ENCODE measurements at regions not wholly inside any gene's neighbourhood (a gene's known extent, or its start where the extent isn't known, plus 50 kb on each side); places are given as distances from the start of the nearest gene placed in this dataset.

DNA sequence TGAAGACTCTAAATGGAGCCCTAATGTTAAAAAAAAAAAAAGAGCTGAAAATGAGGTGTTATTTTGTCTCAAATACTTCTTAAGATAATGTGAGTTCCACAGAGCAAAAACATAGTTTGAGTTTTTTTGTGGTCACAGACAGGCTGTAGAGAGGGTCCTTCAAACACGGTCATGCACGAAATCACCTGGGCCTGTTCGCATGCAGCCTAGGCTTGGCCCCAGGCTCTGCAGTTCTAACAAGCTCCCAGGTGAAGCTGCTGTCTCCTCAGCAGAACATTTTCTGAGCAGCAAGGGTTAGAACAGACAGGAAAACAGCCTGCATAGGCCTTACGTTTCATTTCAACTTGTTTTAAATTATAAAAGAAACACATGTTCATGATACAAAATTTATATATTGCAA lies 65.4 kb upstream of the TBPL2 start:
- H3K9me2 ChIP-seq (ENCODE audit: insufficient read depth): no peaks in the 10 kb centered on the region
- H3K9ac ChIP-seq (ENCODE audit: low read length): no peak overlapping the region
- H3K79me2 ChIP-seq (ENCODE audit: insufficient read depth, low read length): no peaks in the 10 kb centered on the region
- no peaks in the 10 kb centered on the region for H3K27me3 ChIP-seq (ENCODE audit: insufficient read depth, low read length)
- no peak overlapping the region for H3K4me2 ChIP-seq (ENCODE audit: low read length)
- H3K9me3 ChIP-seq (ENCODE audit: control insufficient read depth in 1 of 2, insufficient read depth in 1 of 2, low read depth in 1 of 2, low read length in 2 of 2): no peaks in the 10 kb centered on the region; a peak in 1 of 4 replicates
- H2AFZ ChIP-seq (ENCODE audit: low read depth, low read length, poor library complexity, severe bottlenecking): no peak overlapping the region
- no TSS peak for BruUV-seq (replicated peaks)
- intact Hi-C loops (cut with micrococcal nuclease): no loop called here
- no peaks in the 10 kb centered on the region for H3K4me1 ChIP-seq (ENCODE audit: control insufficient read depth in 1 of 2, insufficient read depth in 2 of 2, low read length in 2 of 2)
- no peak overlapping the region for H3K4me3 ChIP-seq (replicated peaks in 1 of 2; ENCODE audit: low read depth in 1 of 2, low read length in 2 of 2)
- ChIA-PET POLR2A (no interaction called here), RAD21 (ENCODE audit: low non-redundant PET in 1 of 2, low total read pairs in 2 of 2, uncharacterized antibody in 2 of 2, unreplicated experiment in 2 of 2) (no interaction called here), CTCF (no interaction called here)
- H3K36me3 ChIP-seq (ENCODE audit: control insufficient read depth in 1 of 2, insufficient read depth in 2 of 2, low read length in 2 of 2): no peaks in the 10 kb centered on the region
- no peak for ATAC-seq
- no peaks in the 10 kb centered on the region for H4K20me1 ChIP-seq (ENCODE audit: insufficient read depth)
- TF ChIP-seq ELF1 (IDR thresholded peaks at IDR 0.05; ENCODE audit: borderline replicate concordance, low read depth) (no peak), EZH2 (IDR thresholded peaks at IDR 0.05) (no peak), ZNF274 (IDR thresholded peaks at IDR 0.05; ENCODE audit: low read depth, low read length) (no peak), SRF (IDR thresholded peaks at IDR 0.05; ENCODE audit: low read depth) (no peak)
- no peak overlapping the region for H3K27ac ChIP-seq (ENCODE audit: low read depth, low read length)
- no peak for DNase-seq (ENCODE audit: low read depth, low spot score)

DNA sequence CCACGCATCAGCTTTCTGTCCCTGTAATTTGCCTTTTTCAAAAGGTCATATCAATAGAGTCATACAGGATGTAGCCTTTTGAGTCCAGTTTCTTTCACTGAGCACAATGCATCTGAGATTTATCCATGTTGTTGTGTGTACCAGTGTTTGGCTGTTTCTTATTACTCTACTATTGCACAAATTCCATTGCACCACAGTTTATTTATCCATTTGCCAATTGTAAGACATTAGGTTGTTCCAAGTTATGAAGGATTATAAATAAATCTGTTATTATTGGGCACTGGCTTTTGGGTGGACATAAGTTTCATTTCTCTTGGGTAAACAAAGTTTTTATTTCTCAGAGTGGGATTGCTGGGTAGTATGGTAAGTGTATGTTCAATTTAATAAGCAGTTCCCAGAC lies 68.3 kb upstream of the TBPL2 start:
- Histone ChIP-seq H3K9me2 (ENCODE audit: insufficient read depth) (no peaks in the 10 kb centered on the region), H3K27ac (ENCODE audit: low read depth, low read length) (no peak overlapping the region), H3K4me3 (replicated peaks in 1 of 2; ENCODE audit: low read depth in 1 of 2, low read length in 2 of 2) (no peak overlapping the region), H3K4me2 (ENCODE audit: low read length) (no peak overlapping the region), H3K9ac (ENCODE audit: low read length) (no peak overlapping the region), H4K20me1 (ENCODE audit: insufficient read depth) (no peaks in the 10 kb centered on the region), H3K4me1 (ENCODE audit: control insufficient read depth in 1 of 2, insufficient read depth in 2 of 2, low read length in 2 of 2) (no peaks in the 10 kb centered on the region), H2AFZ (ENCODE audit: low read depth, low read length, poor library complexity, severe bottlenecking) (no peak overlapping the region), H3K27me3 (ENCODE audit: insufficient read depth, low read length) (no peaks in the 10 kb centered on the region), H3K36me3 (ENCODE audit: control insufficient read depth in 1 of 2, insufficient read depth in 2 of 2, low read length in 2 of 2) (no peaks in the 10 kb centered on the region), H3K79me2 (ENCODE audit: insufficient read depth, low read length) (no peaks in the 10 kb centered on the region), H3K9me3 (ENCODE audit: control insufficient read depth in 1 of 2, insufficient read depth in 1 of 2, low read depth in 1 of 2, low read length in 2 of 2) (no peaks in the 10 kb centered on the region; a peak in 1 of 4 replicates)
- CTCF ChIA-PET: no interaction called here
- no peak for ATAC-seq
- POLR2A ChIA-PET: interaction anchor here (0.7 kb wide), 1 partner anchor 74 kb away, joined by 5 read pairs; no protein-coding TSS in a partner anchor
- RAD21 ChIA-PET (ENCODE audit: low non-redundant PET in 1 of 2, low total read pairs in 2 of 2, uncharacterized antibody in 2 of 2, unreplicated experiment in 2 of 2): no interaction called here
- no peak for DNase-seq (ENCODE audit: low read depth, low spot score)
- TF ChIP-seq YY1 (IDR thresholded peaks at IDR 0.05; ENCODE audit: extremely low read depth, insufficient replicate concordance, low read depth, low read length) (no peak), ELF1 (IDR thresholded peaks at IDR 0.05; ENCODE audit: borderline replicate concordance, low read depth) (no peak), RAD21 (IDR thresholded peaks at IDR 0.05; ENCODE audit: low read depth) (no peak), FOSL1 (IDR thresholded peaks at IDR 0.05; ENCODE audit: low read depth) (no peak), POLR2AphosphoS5 (IDR thresholded peaks at IDR 0.05; ENCODE audit: low read depth, low read length) (no peak), MAX (IDR thresholded peaks at IDR 0.05) (no peak), SRF (IDR thresholded peaks at IDR 0.05; ENCODE audit: low read depth) (no peak), EGR1 (IDR thresholded peaks at IDR 0.05; ENCODE audit: low read depth) (no peak), SIN3A (IDR thresholded peaks at IDR 0.05; ENCODE audit: low read depth) (no peak), SP1 (IDR thresholded peaks at IDR 0.05; ENCODE audit: low read depth) (no peak), EZH2phosphoT487 (IDR thresholded peaks at IDR 0.05; ENCODE audit: borderline replicate concordance) (no peak)
- TF ChIP-seq, protein P1, sequence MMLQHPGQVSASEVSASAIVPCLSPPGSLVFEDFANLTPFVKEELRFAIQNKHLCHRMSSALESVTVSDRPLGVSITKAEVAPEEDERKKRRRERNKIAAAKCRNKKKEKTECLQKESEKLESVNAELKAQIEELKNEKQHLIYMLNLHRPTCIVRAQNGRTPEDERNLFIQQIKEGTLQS (IDR thresholded peaks at IDR 0.05): no peak
- TF ChIP-seq, protein P2, sequence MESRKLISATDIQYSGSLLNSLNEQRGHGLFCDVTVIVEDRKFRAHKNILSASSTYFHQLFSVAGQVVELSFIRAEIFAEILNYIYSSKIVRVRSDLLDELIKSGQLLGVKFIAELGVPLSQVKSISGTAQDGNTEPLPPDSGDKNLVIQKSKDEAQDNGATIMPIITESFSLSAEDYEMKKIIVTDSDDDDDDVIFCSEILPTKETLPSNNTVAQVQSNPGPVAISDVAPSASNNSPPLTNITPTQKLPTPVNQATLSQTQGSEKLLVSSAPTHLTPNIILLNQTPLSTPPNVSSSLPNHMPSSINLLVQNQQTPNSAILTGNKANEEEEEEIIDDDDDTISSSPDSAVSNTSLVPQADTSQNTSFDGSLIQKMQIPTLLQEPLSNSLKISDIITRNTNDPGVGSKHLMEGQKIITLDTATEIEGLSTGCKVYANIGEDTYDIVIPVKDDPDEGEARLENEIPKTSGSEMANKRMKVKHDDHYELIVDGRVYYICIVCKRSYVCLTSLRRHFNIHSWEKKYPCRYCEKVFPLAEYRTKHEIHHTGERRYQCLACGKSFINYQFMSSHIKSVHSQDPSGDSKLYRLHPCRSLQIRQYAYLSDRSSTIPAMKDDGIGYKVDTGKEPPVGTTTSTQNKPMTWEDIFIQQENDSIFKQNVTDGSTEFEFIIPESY (IDR thresholded peaks at IDR 0.05; ENCODE audit: extremely low read depth, insufficient replicate concordance, low read length): no peak
- TF ChIP-seq, protein P3, sequence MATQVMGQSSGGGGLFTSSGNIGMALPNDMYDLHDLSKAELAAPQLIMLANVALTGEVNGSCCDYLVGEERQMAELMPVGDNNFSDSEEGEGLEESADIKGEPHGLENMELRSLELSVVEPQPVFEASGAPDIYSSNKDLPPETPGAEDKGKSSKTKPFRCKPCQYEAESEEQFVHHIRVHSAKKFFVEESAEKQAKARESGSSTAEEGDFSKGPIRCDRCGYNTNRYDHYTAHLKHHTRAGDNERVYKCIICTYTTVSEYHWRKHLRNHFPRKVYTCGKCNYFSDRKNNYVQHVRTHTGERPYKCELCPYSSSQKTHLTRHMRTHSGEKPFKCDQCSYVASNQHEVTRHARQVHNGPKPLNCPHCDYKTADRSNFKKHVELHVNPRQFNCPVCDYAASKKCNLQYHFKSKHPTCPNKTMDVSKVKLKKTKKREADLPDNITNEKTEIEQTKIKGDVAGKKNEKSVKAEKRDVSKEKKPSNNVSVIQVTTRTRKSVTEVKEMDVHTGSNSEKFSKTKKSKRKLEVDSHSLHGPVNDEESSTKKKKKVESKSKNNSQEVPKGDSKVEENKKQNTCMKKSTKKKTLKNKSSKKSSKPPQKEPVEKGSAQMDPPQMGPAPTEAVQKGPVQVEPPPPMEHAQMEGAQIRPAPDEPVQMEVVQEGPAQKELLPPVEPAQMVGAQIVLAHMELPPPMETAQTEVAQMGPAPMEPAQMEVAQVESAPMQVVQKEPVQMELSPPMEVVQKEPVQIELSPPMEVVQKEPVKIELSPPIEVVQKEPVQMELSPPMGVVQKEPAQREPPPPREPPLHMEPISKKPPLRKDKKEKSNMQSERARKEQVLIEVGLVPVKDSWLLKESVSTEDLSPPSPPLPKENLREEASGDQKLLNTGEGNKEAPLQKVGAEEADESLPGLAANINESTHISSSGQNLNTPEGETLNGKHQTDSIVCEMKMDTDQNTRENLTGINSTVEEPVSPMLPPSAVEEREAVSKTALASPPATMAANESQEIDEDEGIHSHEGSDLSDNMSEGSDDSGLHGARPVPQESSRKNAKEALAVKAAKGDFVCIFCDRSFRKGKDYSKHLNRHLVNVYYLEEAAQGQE (IDR thresholded peaks at IDR 0.05; ENCODE audit: low read depth): no peak
- no TSS peak for BruUV-seq (replicated peaks)
- intact Hi-C loops (cut with micrococcal nuclease): no loop called here
